GM23248 (cell line): ENCODE measurements at regions not wholly inside any gene's neighbourhood (a gene's known extent, or its start where the extent isn't known, plus 50 kb on each side); places are given as distances from the start of the nearest gene placed in this dataset.

Source experiments
- EZH2 ChIP-seq: fragments of 200-600 bp; sonication (generic); IDR thresholded peaks from 2 replicates; pipeline ENCODE4 v1.6.1; 2018; ENCODE audit warnings: antibody characterized with exemption, mild to moderate bottlenecking; ENCODE audit not compliant: insufficient read depth, poor library complexity, severe bottlenecking
- EZH2phosphoT487 ChIP-seq: fragments of 200-600 bp; sonication (generic); IDR thresholded peaks from 2 replicates; pipeline ENCODE4 v1.6.1; 2018; ENCODE audit warnings: antibody characterized with exemption, moderate library complexity, mild to moderate bottlenecking, low read depth; ENCODE audit not compliant: insufficient read depth

DNA sequence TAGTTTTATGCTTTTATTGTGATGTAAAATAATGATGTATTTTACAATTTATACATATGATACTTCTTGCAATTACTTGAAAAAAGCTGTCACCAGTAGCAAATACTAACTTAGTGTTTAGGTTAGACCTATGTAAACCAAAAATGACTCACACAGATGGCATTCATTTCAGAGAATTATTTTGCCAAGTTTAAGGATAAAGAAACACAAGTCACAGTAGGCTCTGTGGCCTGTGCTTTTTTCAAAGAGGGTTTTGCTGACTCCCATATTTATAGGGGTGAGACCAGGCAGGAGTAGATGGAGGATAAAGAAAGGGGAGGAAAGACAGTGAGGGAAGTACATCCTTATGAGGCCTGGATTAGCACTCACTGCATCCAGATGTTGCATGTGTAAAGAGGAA is 356.6 kb upstream of the NPAP1 start:
- TF ChIP-seq EZH2phosphoT487 (no peak), EZH2 (no peak)
